ENCODE measurements at regions not wholly inside any gene's neighbourhood (a gene's known extent, or its start where the extent isn't known, plus 50 kb on each side); places are given as distances from the start of the nearest gene placed in this dataset.

DNA sequence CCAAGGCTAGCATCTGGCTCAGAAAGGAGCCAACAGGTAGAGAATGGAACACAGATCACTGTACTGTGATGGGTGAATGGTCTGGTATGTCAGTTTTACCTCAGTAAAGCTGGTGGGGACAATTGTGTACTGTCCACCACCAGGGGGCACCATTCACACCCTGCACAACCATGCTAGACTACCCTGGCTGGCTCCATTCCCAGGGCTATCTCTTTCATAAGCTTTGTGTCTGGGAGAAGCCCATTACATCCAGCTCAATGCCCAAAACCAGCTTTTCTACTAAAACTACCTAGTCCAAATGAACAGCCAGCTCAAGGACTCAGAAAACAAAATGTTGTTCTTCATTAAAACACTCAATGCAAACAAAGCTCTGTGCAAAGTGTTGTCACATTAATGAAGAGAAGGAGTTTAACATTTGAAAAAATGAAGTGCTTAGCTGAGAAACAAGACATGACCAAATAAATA is 62.0 kb upstream of the RASAL2 start (continued):
- TF ChIP-seq, protein P1, sequence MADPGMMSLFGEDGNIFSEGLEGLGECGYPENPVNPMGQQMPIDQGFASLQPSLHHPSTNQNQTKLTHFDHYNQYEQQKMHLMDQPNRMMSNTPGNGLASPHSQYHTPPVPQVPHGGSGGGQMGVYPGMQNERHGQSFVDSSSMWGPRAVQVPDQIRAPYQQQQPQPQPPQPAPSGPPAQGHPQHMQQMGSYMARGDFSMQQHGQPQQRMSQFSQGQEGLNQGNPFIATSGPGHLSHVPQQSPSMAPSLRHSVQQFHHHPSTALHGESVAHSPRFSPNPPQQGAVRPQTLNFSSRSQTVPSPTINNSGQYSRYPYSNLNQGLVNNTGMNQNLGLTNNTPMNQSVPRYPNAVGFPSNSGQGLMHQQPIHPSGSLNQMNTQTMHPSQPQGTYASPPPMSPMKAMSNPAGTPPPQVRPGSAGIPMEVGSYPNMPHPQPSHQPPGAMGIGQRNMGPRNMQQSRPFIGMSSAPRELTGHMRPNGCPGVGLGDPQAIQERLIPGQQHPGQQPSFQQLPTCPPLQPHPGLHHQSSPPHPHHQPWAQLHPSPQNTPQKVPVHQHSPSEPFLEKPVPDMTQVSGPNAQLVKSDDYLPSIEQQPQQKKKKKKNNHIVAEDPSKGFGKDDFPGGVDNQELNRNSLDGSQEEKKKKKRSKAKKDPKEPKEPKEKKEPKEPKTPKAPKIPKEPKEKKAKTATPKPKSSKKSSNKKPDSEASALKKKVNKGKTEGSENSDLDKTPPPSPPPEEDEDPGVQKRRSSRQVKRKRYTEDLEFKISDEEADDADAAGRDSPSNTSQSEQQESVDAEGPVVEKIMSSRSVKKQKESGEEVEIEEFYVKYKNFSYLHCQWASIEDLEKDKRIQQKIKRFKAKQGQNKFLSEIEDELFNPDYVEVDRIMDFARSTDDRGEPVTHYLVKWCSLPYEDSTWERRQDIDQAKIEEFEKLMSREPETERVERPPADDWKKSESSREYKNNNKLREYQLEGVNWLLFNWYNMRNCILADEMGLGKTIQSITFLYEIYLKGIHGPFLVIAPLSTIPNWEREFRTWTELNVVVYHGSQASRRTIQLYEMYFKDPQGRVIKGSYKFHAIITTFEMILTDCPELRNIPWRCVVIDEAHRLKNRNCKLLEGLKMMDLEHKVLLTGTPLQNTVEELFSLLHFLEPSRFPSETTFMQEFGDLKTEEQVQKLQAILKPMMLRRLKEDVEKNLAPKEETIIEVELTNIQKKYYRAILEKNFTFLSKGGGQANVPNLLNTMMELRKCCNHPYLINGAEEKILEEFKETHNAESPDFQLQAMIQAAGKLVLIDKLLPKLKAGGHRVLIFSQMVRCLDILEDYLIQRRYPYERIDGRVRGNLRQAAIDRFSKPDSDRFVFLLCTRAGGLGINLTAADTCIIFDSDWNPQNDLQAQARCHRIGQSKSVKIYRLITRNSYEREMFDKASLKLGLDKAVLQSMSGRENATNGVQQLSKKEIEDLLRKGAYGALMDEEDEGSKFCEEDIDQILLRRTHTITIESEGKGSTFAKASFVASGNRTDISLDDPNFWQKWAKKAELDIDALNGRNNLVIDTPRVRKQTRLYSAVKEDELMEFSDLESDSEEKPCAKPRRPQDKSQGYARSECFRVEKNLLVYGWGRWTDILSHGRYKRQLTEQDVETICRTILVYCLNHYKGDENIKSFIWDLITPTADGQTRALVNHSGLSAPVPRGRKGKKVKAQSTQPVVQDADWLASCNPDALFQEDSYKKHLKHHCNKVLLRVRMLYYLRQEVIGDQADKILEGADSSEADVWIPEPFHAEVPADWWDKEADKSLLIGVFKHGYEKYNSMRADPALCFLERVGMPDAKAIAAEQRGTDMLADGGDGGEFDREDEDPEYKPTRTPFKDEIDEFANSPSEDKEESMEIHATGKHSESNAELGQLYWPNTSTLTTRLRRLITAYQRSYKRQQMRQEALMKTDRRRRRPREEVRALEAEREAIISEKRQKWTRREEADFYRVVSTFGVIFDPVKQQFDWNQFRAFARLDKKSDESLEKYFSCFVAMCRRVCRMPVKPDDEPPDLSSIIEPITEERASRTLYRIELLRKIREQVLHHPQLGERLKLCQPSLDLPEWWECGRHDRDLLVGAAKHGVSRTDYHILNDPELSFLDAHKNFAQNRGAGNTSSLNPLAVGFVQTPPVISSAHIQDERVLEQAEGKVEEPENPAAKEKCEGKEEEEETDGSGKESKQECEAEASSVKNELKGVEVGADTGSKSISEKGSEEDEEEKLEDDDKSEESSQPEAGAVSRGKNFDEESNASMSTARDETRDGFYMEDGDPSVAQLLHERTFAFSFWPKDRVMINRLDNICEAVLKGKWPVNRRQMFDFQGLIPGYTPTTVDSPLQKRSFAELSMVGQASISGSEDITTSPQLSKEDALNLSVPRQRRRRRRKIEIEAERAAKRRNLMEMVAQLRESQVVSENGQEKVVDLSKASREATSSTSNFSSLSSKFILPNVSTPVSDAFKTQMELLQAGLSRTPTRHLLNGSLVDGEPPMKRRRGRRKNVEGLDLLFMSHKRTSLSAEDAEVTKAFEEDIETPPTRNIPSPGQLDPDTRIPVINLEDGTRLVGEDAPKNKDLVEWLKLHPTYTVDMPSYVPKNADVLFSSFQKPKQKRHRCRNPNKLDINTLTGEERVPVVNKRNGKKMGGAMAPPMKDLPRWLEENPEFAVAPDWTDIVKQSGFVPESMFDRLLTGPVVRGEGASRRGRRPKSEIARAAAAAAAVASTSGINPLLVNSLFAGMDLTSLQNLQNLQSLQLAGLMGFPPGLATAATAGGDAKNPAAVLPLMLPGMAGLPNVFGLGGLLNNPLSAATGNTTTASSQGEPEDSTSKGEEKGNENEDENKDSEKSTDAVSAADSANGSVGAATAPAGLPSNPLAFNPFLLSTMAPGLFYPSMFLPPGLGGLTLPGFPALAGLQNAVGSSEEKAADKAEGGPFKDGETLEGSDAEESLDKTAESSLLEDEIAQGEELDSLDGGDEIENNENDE (IDR thresholded peaks at IDR 0.05; ENCODE audit: low read depth, low read length): no peak
- TF ChIP-seq RAD21 (CRISPR knock-in tag; conservative IDR thresholded peaks at IDR 0.05 in 1 of 2, IDR thresholded peaks at IDR 0.05 in 1 of 2) (peak; percentile 38 to 62), MBD2 (IDR thresholded peaks at IDR 0.05; ENCODE audit: borderline replicate concordance, low read depth) (no peak), POLR3G (IDR thresholded peaks at IDR 0.05; ENCODE audit: extremely low read depth, insufficient read length, insufficient replicate concordance) (no peak)
